Stimulated activated CD4-positive, alpha-beta T cell treated with anti-CD3 and anti-CD28 coated beads, TNF-alpha, amount 100 ng/mL, for 24 hours (primary cell): ENCODE measurements at regions not wholly inside any gene's neighbourhood (a gene's known extent, or its start where the extent isn't known, plus 50 kb on each side); places are given as distances from the start of the nearest gene placed in this dataset.

Source experiments
- DNase-seq, 3 experiments: peaks; one replicate each; pipeline ENCODE4 v3.0.0-alpha.2; 2020; ENCODE audit warnings: low read depth in 3 of 3

- no peak for DNase-seq
Observed at GRCh38 chr6:44012078-44012493, 115.2 kb downstream of the MRPL14 start.

GRCh38 chr6:44011350-44011920 is 115.8 kb downstream of the MRPL14 start:
- no peak for DNase-seq

GRCh38 chr6:44010411-44011349 is 116.6 kb downstream of the MRPL14 start:
- DNase-seq, result no peak

- no peak for DNase-seq
Observed at GRCh38 chr6:44009425-44010321, 117.6 kb downstream of the MRPL14 start.

- no peak for DNase-seq
Observed at GRCh38 chr6:44008821-44009370, 118.4 kb downstream of the MRPL14 start.

GRCh38 chr6:44007818-44008621 is 119.2 kb downstream of the MRPL14 start:
- DNase-seq, result no peak

GRCh38 chr6:44006872-44007303 is 120.4 kb downstream of the MRPL14 start:
- no peak for DNase-seq

- DNase-seq, result no peak
Observed at GRCh38 chr6:44006123-44006871, 121.0 kb downstream of the MRPL14 start.

- DNase-seq, result no peak
Observed at GRCh38 chr6:44005507-44005903, 121.7 kb downstream of the MRPL14 start.

GRCh38 chr6:44004625-44005506 is 122.4 kb downstream of the MRPL14 start:
- no peak for DNase-seq

- DNase-seq, result no peak
Observed at GRCh38 chr6:44004136-44004535, 123.1 kb downstream of the MRPL14 start.

GRCh38 chr6:44003345-44004061 is 123.7 kb downstream of the MRPL14 start:
- DNase-seq, result no peak

- peak; percentile 22 to 68 (median 37) for DNase-seq
Observed at GRCh38 chr6:44002593-44003344, 124.5 kb downstream of the MRPL14 start.

GRCh38 chr6:44002067-44002592 is 125.1 kb downstream of the MRPL14 start:
- no peak for DNase-seq

- DNase-seq, result no peak
Observed at GRCh38 chr6:44001318-44002066, 125.8 kb downstream of the MRPL14 start.

- DNase-seq, result peak in 1 of 3 experiments; percentile 42
Observed at GRCh38 chr6:44000164-44000842, 126.9 kb downstream of the MRPL14 start.
